Nephron progenitor cell (in vitro differentiated cells): ENCODE measurements at regions not wholly inside any gene's neighbourhood (a gene's known extent, or its start where the extent isn't known, plus 50 kb on each side); places are given as distances from the start of the nearest gene placed in this dataset.

Source experiments
- DNase-seq: peaks from one replicate; pipeline ENCODE4 v3.0.0; 2021
- H3K27ac Mint-ChIP-seq: 2 replicates; pipeline ENCODE4 v1.8.0; 2021; ENCODE audit warnings: mild to moderate bottlenecking, moderate library complexity, mixed read lengths
- H3K27me3 Mint-ChIP-seq: 2 replicates; pipeline ENCODE4 v1.8.0; 2021; ENCODE audit warnings: mild to moderate bottlenecking, low read depth, mixed read lengths; ENCODE audit not compliant: poor library complexity
- H3K36me3 Mint-ChIP-seq: 2 replicates; pipeline ENCODE4 v1.8.0; 2021; ENCODE audit warnings: low read depth, mixed read lengths
- H3K4me1 Mint-ChIP-seq: 2 replicates; pipeline ENCODE4 v1.8.0; 2021; ENCODE audit warnings: mixed read lengths
- H3K4me3 Mint-ChIP-seq: 2 replicates; pipeline ENCODE4 v1.8.0; 2021; ENCODE audit warnings: mild to moderate bottlenecking, moderate library complexity, mixed read lengths
- H3K9me3 Mint-ChIP-seq: 2 replicates; pipeline ENCODE4 v1.8.0; 2021; ENCODE audit warnings: mild to moderate bottlenecking, moderate library complexity, mixed read lengths
- CTCF ChIP-seq: fragments of 200-600 bp; sonication (generic); IDR thresholded peaks from 2 replicates; pipeline ENCODE4 v1.5.0; 2021; ENCODE audit warnings: antibody characterized with exemption

GRCh38 chr12:76644950-76645349, 85.4 kb upstream of the OSBPL8 start:
- H3K27me3 Mint-ChIP-seq, result peaks cover 4% of the 10 kb centered on the region
- peaks cover 6% of the 10 kb centered on the region for H3K9me3 Mint-ChIP-seq
- H3K27ac Mint-ChIP-seq, result no peak overlapping the region
- DNase-seq, result no peak
- no peak overlapping the region for H3K4me3 Mint-ChIP-seq
- no peak for TF ChIP-seq CTCF
- H3K4me1 Mint-ChIP-seq, result peaks cover 12% of the 10 kb centered on the region
- H3K36me3 Mint-ChIP-seq, result no peaks in the 10 kb centered on the region

- no peak for TF ChIP-seq CTCF
- peaks cover 12% of the 10 kb centered on the region for H3K4me1 Mint-ChIP-seq
- H3K27me3 Mint-ChIP-seq, result peaks cover 3% of the 10 kb centered on the region
- DNase-seq, result no peak
- peaks cover 6% of the 10 kb centered on the region for H3K9me3 Mint-ChIP-seq
- no peak overlapping the region for H3K4me3 Mint-ChIP-seq
- no peak overlapping the region for H3K27ac Mint-ChIP-seq
- H3K36me3 Mint-ChIP-seq, result no peaks in the 10 kb centered on the region
Observed at GRCh38 chr12:76645934-76646333, 86.4 kb upstream of the OSBPL8 start.

GRCh38 chr12:76646366-76646765, 86.8 kb upstream of the OSBPL8 start:
- no peaks in the 10 kb centered on the region for H3K36me3 Mint-ChIP-seq
- no peak for TF ChIP-seq CTCF
- peaks cover 6% of the 10 kb centered on the region for H3K9me3 Mint-ChIP-seq
- H3K4me3 Mint-ChIP-seq, result no peak overlapping the region
- H3K27ac Mint-ChIP-seq, result no peak overlapping the region
- no peak for DNase-seq
- H3K4me1 Mint-ChIP-seq, result peaks cover 12% of the 10 kb centered on the region
- H3K27me3 Mint-ChIP-seq, result no peaks in the 10 kb centered on the region

GRCh38 chr12:76649099-76649498, 89.5 kb upstream of the OSBPL8 start:
- DNase-seq, result no peak
- H3K27me3 Mint-ChIP-seq, result no peaks in the 10 kb centered on the region
- TF ChIP-seq CTCF, result no peak
- peaks cover 12% of the 10 kb centered on the region for H3K4me1 Mint-ChIP-seq
- H3K9me3 Mint-ChIP-seq, result peaks cover 6% of the 10 kb centered on the region
- no peaks in the 10 kb centered on the region for H3K36me3 Mint-ChIP-seq
- H3K27ac Mint-ChIP-seq, result peak overlapping the region; percentile 33
- no peak overlapping the region for H3K4me3 Mint-ChIP-seq

GRCh38 chr12:76652402-76652801, 92.8 kb upstream of the OSBPL8 start:
- H3K27ac Mint-ChIP-seq, result no peak overlapping the region
- H3K9me3 Mint-ChIP-seq, result peaks cover 9% of the 10 kb centered on the region
- peaks cover 12% of the 10 kb centered on the region for H3K4me1 Mint-ChIP-seq
- peaks cover 4% of the 10 kb centered on the region for H3K36me3 Mint-ChIP-seq
- no peaks in the 10 kb centered on the region for H3K27me3 Mint-ChIP-seq
- TF ChIP-seq CTCF, result no peak
- no peak for DNase-seq
- H3K4me3 Mint-ChIP-seq, result no peak overlapping the region

GRCh38 chr12:76653342-76653741, 93.8 kb upstream of the OSBPL8 start:
- H3K4me3 Mint-ChIP-seq, result no peak overlapping the region
- H3K27ac Mint-ChIP-seq, result no peak overlapping the region
- H3K27me3 Mint-ChIP-seq, result no peaks in the 10 kb centered on the region
- H3K4me1 Mint-ChIP-seq, result peaks cover 11% of the 10 kb centered on the region
- H3K9me3 Mint-ChIP-seq, result peaks cover 17% of the 10 kb centered on the region
- peaks cover 8% of the 10 kb centered on the region for H3K36me3 Mint-ChIP-seq
- TF ChIP-seq CTCF, result no peak
- no peak for DNase-seq
